Transverse colon (tissue), 4 donors: ENCODE measurements at regions not wholly inside any gene's neighbourhood (a gene's known extent, or its start where the extent isn't known, plus 50 kb on each side); places are given as distances from the start of the nearest gene placed in this dataset.
A peak's percentile ranks its signal among the peaks of the same experiment; 100 is the strongest.
"Not testable (repeated sequence)": the region's sequence is repeated elsewhere in the genome, so short reads cannot be mapped to it uniquely, and the experiment has no call there.

Experiments
- DNase-seq: peaks from one replicate; pipeline ENCODE4 v3.0.0-alpha.2; 2019
- H3K27ac ChIP-seq, 4 donors: fragments of 200-600 bp; sonication (generic); 2 replicates each; pipeline ENCODE4 v1.5.1; 2016 to 2018; ENCODE audit warnings: inconsistent platforms in 4 of 4
- H3K27me3 ChIP-seq: fragments of 200-600 bp; sonication (generic); 2 replicates; pipeline ENCODE4 v1.5.1; 2017; ENCODE audit warnings: inconsistent platforms
- H3K36me3 ChIP-seq, 4 donors: fragments of 200-600 bp; sonication (generic); 2 replicates each; pipeline ENCODE4 v1.5.1; 2017 to 2019; ENCODE audit warnings: inconsistent platforms in 4 of 4
- H3K4me1 ChIP-seq, 4 donors: fragments of 200-600 bp; sonication (generic); 2 replicates each; pipeline ENCODE4 v1.5.1; 2017 to 2020; ENCODE audit warnings: inconsistent platforms in 4 of 4
- H3K4me3 ChIP-seq, 4 donors: fragments of 200-600 bp; sonication (generic); 1 replicate in 1 of 4; 2 replicates in 3 of 4; pipeline versions ENCODE4 v1.5.1 to v1.6.1; 2017 to 2019; ENCODE audit warnings: inconsistent platforms in 4 of 4
- H3K9me3 ChIP-seq, 2 donors: fragments of 200-600 bp; sonication (generic); 2 replicates each; pipeline ENCODE4 v1.5.1; 2017 to 2019; ENCODE audit warnings: inconsistent platforms in 2 of 2
- POLR2A ChIP-seq: fragments of 450-650 bp; IDR thresholded peaks from one replicate; pipeline ENCODE4 v1.6.1; 2016; ENCODE audit warnings: antibody characterized with exemption, mild to moderate bottlenecking, moderate library complexity
- POLR2AphosphoS5 ChIP-seq, 3 donors: sonication (generic); formaldehyde crosslinking; IDR thresholded peaks; one replicate each; pipeline ENCODE4 v1.6.1; 2016; ENCODE audit warnings: antibody characterized with exemption in 3 of 3
- WGBS, 2 donors: methylation state at CpG; one replicate each; pipeline ENCODE4 v1.1.5; 2018; ENCODE audit warnings: low coverage in 1 of 2; 5-methylcytosine and 5-hydroxymethylcytosine counted together
- in situ Hi-C, 4 donors: fragments of 200-750 bp; cut with MboI; loops; one replicate each; pipeline versions ENCODE4 v1.15.0 to v1.15.1; 2017; ENCODE audit warnings: low sequenced_read_pairs in 3 of 4, low pct_ligation_motif_present in 1 of 4, low pct_unique_long_range_greater_than_20kb in 1 of 4
- intact Hi-C: fragments of 100-400 bp; cut with DNase I; formaldehyde crosslinking; loops from one replicate; pipeline ENCODE4 v1.15.1; 2023; ENCODE audit warnings: low total_unique reads

- in situ Hi-C loops, H3K36me3 ChIP-seq, intact Hi-C loops: not testable (repeated sequence)
Measured at GRCh38 chr17:30731210-30732132, 93.0 kb downstream of the CRLF3 start.

GRCh38 chr17:30730837-30731209 lies 93.7 kb downstream of the CRLF3 start:
- H3K4me1 ChIP-seq: peaks cover 0 to 19% (median 8%) of the 10 kb centered on the region in 4 donors
- intact Hi-C loops, H3K9me3 ChIP-seq, H3K36me3 ChIP-seq, H3K27me3 ChIP-seq, in situ Hi-C loops, DNase-seq: not testable (repeated sequence)
- H3K4me3 ChIP-seq: peak overlapping the region in 3 of 4 donors; percentile 75 to 94 (median 87)
- peak overlapping the region; percentile 92 to 97 (median 93) for H3K27ac ChIP-seq
- WGBS, 2 donors: 28% methylated on average over 17 of the region's 17 CpGs; no CpG with 5 or more reads in 1 of the 2 donors

More at GRCh38 chr17:30731210-30732132, 93.0 kb downstream of the CRLF3 start:
- peak; percentile 89 for DNase-seq
- peaks cover 0 to 19% (median 8%) of the 10 kb centered on the region in 4 donors for H3K4me1 ChIP-seq
- peak overlapping the region; percentile 52 to 94 (median 81) for H3K4me3 ChIP-seq
- 2 to 3% methylated on average over 11 to 82 of the region's 87 CpGs for WGBS, 2 donors
- peak overlapping the region; percentile 92 to 97 (median 93) for H3K27ac ChIP-seq
- not testable (repeated sequence) for H3K27me3 ChIP-seq, H3K9me3 ChIP-seq
- TF ChIP-seq POLR2AphosphoS5 (IDR thresholded peaks at IDR 0.05) (peak; percentile 68 to 82 (median 78)), POLR2A (peak; percentile 83)

- H3K9me3 ChIP-seq, intact Hi-C loops, H3K4me3 ChIP-seq, H3K36me3 ChIP-seq, in situ Hi-C loops, H3K27me3 ChIP-seq, DNase-seq: not testable (repeated sequence)
- WGBS, 2 donors: 94 to 100% methylated on average over 1 to 8 of the region's 8 CpGs
- peak overlapping the region in 1 of 4 donors; percentile 92 for H3K27ac ChIP-seq
- peaks cover 0 to 19% (median 8%) of the 10 kb centered on the region in 4 donors for H3K4me1 ChIP-seq
Measured at GRCh38 chr17:30730171-30730836, 94.2 kb downstream of the CRLF3 start.

GRCh38 chr17:30729471-30730170 lies 94.9 kb downstream of the CRLF3 start:
- DNase-seq, H3K9me3 ChIP-seq, in situ Hi-C loops, H3K4me3 ChIP-seq, H3K36me3 ChIP-seq, H3K27me3 ChIP-seq, intact Hi-C loops, H3K27ac ChIP-seq: not testable (repeated sequence)
- WGBS, 2 donors: 95% methylated on average over 14 of the region's 14 CpGs; no CpG with 5 or more reads in 1 of the 2 donors
- peaks cover 0 to 19% (median 8%) of the 10 kb centered on the region in 4 donors for H3K4me1 ChIP-seq

- H3K36me3 ChIP-seq, in situ Hi-C loops, H3K27me3 ChIP-seq, intact Hi-C loops, H3K27ac ChIP-seq, H3K4me3 ChIP-seq, DNase-seq, H3K4me1 ChIP-seq, H3K9me3 ChIP-seq: not testable (repeated sequence)
- 81% methylated on average over 8 of the region's 8 CpGs; no CpG with 5 or more reads in 1 of the 2 donors for WGBS, 2 donors
Measured at GRCh38 chr17:30727517-30727916, 97.0 kb downstream of the CRLF3 start.

GRCh38 chr17:30726734-30727133 lies 97.8 kb downstream of the CRLF3 start:
- WGBS, 2 donors: 89 to 100% methylated on average over 6 to 12 of the region's 12 CpGs
- DNase-seq, H3K27ac ChIP-seq, H3K27me3 ChIP-seq, H3K36me3 ChIP-seq, intact Hi-C loops, in situ Hi-C loops, H3K9me3 ChIP-seq, H3K4me3 ChIP-seq, H3K4me1 ChIP-seq: not testable (repeated sequence)

- 94% methylated on average over 7 to 9 of the region's 9 CpGs for WGBS, 2 donors
- DNase-seq, in situ Hi-C loops: not testable (repeated sequence)
Measured at GRCh38 chr17:30726310-30726709, 98.2 kb downstream of the CRLF3 start.

GRCh38 chr17:30724034-30724650 lies 100.3 kb downstream of the CRLF3 start:
- H3K4me3 ChIP-seq, H3K36me3 ChIP-seq, H3K9me3 ChIP-seq, H3K27ac ChIP-seq, intact Hi-C loops, H3K4me1 ChIP-seq, H3K27me3 ChIP-seq, DNase-seq: not testable (repeated sequence)
- in situ Hi-C loops: loop anchor here in 1 of 4 donors (25.0 kb wide), 1 partner anchor 237 kb away; the partner anchor contains the start of gene GOSR1
- 54 to 89% methylated on average over 3 to 10 of the region's 11 CpGs for WGBS, 2 donors

More at GRCh38 chr17:30726310-30726709, 98.2 kb downstream of the CRLF3 start:
- H3K36me3 ChIP-seq, H3K9me3 ChIP-seq, H3K27me3 ChIP-seq, H3K4me3 ChIP-seq, intact Hi-C loops, H3K4me1 ChIP-seq, H3K27ac ChIP-seq: not testable (repeated sequence)

- H3K36me3 ChIP-seq, H3K4me3 ChIP-seq, intact Hi-C loops, H3K9me3 ChIP-seq, H3K4me1 ChIP-seq, H3K27me3 ChIP-seq, H3K27ac ChIP-seq: not testable (repeated sequence)
- WGBS, 2 donors: 90 to 92% methylated on average over 7 to 12 of the region's 12 CpGs
- in situ Hi-C loops: loop anchor here in 1 of 4 donors (25.0 kb wide), 1 partner anchor 235 kb away; the partner anchor contains the start of gene GOSR1
- DNase-seq: peak; percentile 5
Measured at GRCh38 chr17:30722114-30722780, 102.2 kb downstream of the CRLF3 start.
